Activated CD4-positive, alpha-beta T cell treated with anti-CD3 and anti-CD28 coated beads for 36 hours (primary cell): ENCODE measurements at regions not wholly inside any gene's neighbourhood (a gene's known extent, or its start where the extent isn't known, plus 50 kb on each side); places are given as distances from the start of the nearest gene placed in this dataset.

Experiments
- ATAC-seq: fragments of 200-7000 bp; cut with Tn5 transposase; one replicate; pipeline ENCODE4 v1.10.0; 2021; ENCODE audit warnings: mild to moderate bottlenecking, moderate library complexity
- CTCF ChIA-PET: fragments of 350-600 bp; sonication (Branson Sonifier 250); formaldehyde crosslinking; loops from one replicate; lab custom pipeline; 2021; ENCODE audit warnings: antibody characterized with exemption; lab: Charles Lee
- POLR2A ChIA-PET: fragments of 350-600 bp; sonication (Branson Sonifier 250); formaldehyde crosslinking; loops from one replicate; lab custom pipeline; 2021; ENCODE audit warnings: antibody characterized with exemption, inconsistent platforms; lab: Charles Lee
- DNase-seq: peaks from one replicate; pipeline ENCODE4 v3.0.0-alpha.2; 2020
- H3K27ac Mint-ChIP-seq: one replicate; pipeline ENCODE4 v1.8.0; 2021; ENCODE audit warnings: mixed read lengths
- H3K27me3 Mint-ChIP-seq: one replicate; pipeline ENCODE4 v1.8.0; 2021; ENCODE audit warnings: mixed read lengths
- H3K36me3 Mint-ChIP-seq: one replicate; pipeline ENCODE4 v1.8.0; 2021; ENCODE audit warnings: low read depth, mixed read lengths
- H3K4me1 Mint-ChIP-seq: one replicate; pipeline ENCODE4 v1.8.0; 2021; ENCODE audit warnings: mixed read lengths
- H3K4me3 Mint-ChIP-seq: one replicate; pipeline ENCODE4 v1.8.0; 2021; ENCODE audit warnings: mild to moderate bottlenecking, moderate library complexity, mixed read lengths
- H3K9me3 Mint-ChIP-seq: one replicate; pipeline ENCODE4 v1.8.0; 2021; ENCODE audit warnings: low read depth, mixed read lengths
- intact Hi-C, 2 experiments: fragments of 100-400 bp; cut with DNase I in 1 of 2; cut with micrococcal nuclease in 1 of 2; formaldehyde crosslinking; loops; one replicate each; pipeline versions ENCODE4 v1.14.2 to v1.15.1; 2022 to 2024; cut with DNase I, micrococcal nuclease

- no peak for ATAC-seq
- no peak for DNase-seq
- Mint-ChIP-seq H3K36me3 (no peaks in the 10 kb centered on the region), H3K4me3 (no peak overlapping the region), H3K27me3 (no peaks in the 10 kb centered on the region), H3K9me3 (peaks cover 3% of the 10 kb centered on the region), H3K27ac (no peak overlapping the region), H3K4me1 (no peaks in the 10 kb centered on the region)
- intact Hi-C loops: no loop called here
- ChIA-PET CTCF (no interaction called here), POLR2A (no interaction called here)
Observed at GRCh38 chr4:27835851-27836250, 975.2 kb downstream of the STIM2 start.

GRCh38 chr4:27836523-27836922, 975.9 kb downstream of the STIM2 start:
- POLR2A ChIA-PET: no interaction called here
- CTCF ChIA-PET: no interaction called here
- no peak overlapping the region for H3K4me3 Mint-ChIP-seq
- ATAC-seq: no peak
- peaks cover 9% of the 10 kb centered on the region for H3K9me3 Mint-ChIP-seq
- H3K4me1 Mint-ChIP-seq: no peaks in the 10 kb centered on the region
- intact Hi-C loops: no loop called here
- DNase-seq: no peak
- H3K27ac Mint-ChIP-seq: no peak overlapping the region
- H3K27me3 Mint-ChIP-seq: no peaks in the 10 kb centered on the region
- no peaks in the 10 kb centered on the region for H3K36me3 Mint-ChIP-seq

GRCh38 chr4:27843776-27844175, 983.1 kb downstream of the STIM2 start:
- ChIA-PET CTCF (no interaction called here), POLR2A (no interaction called here)

GRCh38 chr4:27844376-27844775, 983.7 kb downstream of the STIM2 start:
- Mint-ChIP-seq H3K36me3 (no peaks in the 10 kb centered on the region), H3K9me3 (peaks cover 11% of the 10 kb centered on the region), H3K4me3 (no peak overlapping the region), H3K27ac (no peak overlapping the region), H3K27me3 (no peaks in the 10 kb centered on the region), H3K4me1 (no peaks in the 10 kb centered on the region)
- intact Hi-C loops: no loop called here
- ChIA-PET CTCF (no interaction called here), POLR2A (no interaction called here)
- DNase-seq (no peak), ATAC-seq (no peak)

More at GRCh38 chr4:27843776-27844175, 983.1 kb downstream of the STIM2 start:
- DNase-seq (no peak), ATAC-seq (no peak)
- Mint-ChIP-seq H3K36me3 (no peaks in the 10 kb centered on the region), H3K4me1 (no peaks in the 10 kb centered on the region), H3K27me3 (no peaks in the 10 kb centered on the region), H3K9me3 (peaks cover 11% of the 10 kb centered on the region), H3K27ac (no peak overlapping the region), H3K4me3 (no peak overlapping the region)
- intact Hi-C loops: no loop called here

- no peaks in the 10 kb centered on the region for H3K36me3 Mint-ChIP-seq
- ATAC-seq: no peak
- intact Hi-C loops: no loop called here
Observed at GRCh38 chr4:27846951-27847350, 986.3 kb downstream of the STIM2 start.

GRCh38 chr4:27861381-27861787, 1000.7 kb downstream of the STIM2 start:
- Mint-ChIP-seq H3K4me3 (no peak overlapping the region), H3K9me3 (no peaks in the 10 kb centered on the region), H3K27ac (no peak overlapping the region), H3K4me1 (no peaks in the 10 kb centered on the region), H3K27me3 (no peaks in the 10 kb centered on the region), H3K36me3 (no peaks in the 10 kb centered on the region)
- ChIA-PET POLR2A (no interaction called here), CTCF (interaction anchor here (0.7 kb wide), 1 partner anchor 48 kb away, joined by 3 read pairs; no protein-coding TSS in a partner anchor)
- intact Hi-C loops: no loop called here
- DNase-seq (no peak), ATAC-seq (no peak)

More at GRCh38 chr4:27846951-27847350, 986.3 kb downstream of the STIM2 start:
- H3K4me3 Mint-ChIP-seq: no peak overlapping the region
- ChIA-PET POLR2A (no interaction called here), CTCF (no interaction called here)
- H3K9me3 Mint-ChIP-seq: peaks cover 4% of the 10 kb centered on the region
- H3K27ac Mint-ChIP-seq: no peak overlapping the region
- H3K4me1 Mint-ChIP-seq: no peaks in the 10 kb centered on the region
- no peaks in the 10 kb centered on the region for H3K27me3 Mint-ChIP-seq
- no peak for DNase-seq

GRCh38 chr4:27861802-27862201, 1001.2 kb downstream of the STIM2 start:
- H3K36me3 Mint-ChIP-seq: no peaks in the 10 kb centered on the region
- H3K9me3 Mint-ChIP-seq: peaks cover 2% of the 10 kb centered on the region
- intact Hi-C loops: no loop called here
- H3K27ac Mint-ChIP-seq: no peak overlapping the region
- H3K27me3 Mint-ChIP-seq: no peaks in the 10 kb centered on the region
- ChIA-PET CTCF (interaction anchor here (0.7 kb wide), 1 partner anchor 47 kb away, joined by 3 read pairs; no protein-coding TSS in a partner anchor), POLR2A (no interaction called here)
- ATAC-seq (no peak), DNase-seq (no peak)
- H3K4me3 Mint-ChIP-seq: no peak overlapping the region
- H3K4me1 Mint-ChIP-seq: no peaks in the 10 kb centered on the region

GRCh38 chr4:27873596-27873995, 1013.0 kb downstream of the STIM2 start:
- peaks cover 2% of the 10 kb centered on the region for H3K9me3 Mint-ChIP-seq
- POLR2A ChIA-PET: no interaction called here
- intact Hi-C loops: no loop called here
- CTCF ChIA-PET: no interaction called here
- H3K27ac Mint-ChIP-seq: no peak overlapping the region
- H3K4me1 Mint-ChIP-seq: no peaks in the 10 kb centered on the region
- DNase-seq (no peak), ATAC-seq (no peak)
- no peak overlapping the region for H3K4me3 Mint-ChIP-seq
- no peaks in the 10 kb centered on the region for H3K27me3 Mint-ChIP-seq
- no peaks in the 10 kb centered on the region for H3K36me3 Mint-ChIP-seq

- H3K36me3 Mint-ChIP-seq: no peaks in the 10 kb centered on the region
- no peaks in the 10 kb centered on the region for H3K4me1 Mint-ChIP-seq
- DNase-seq: no peak
- H3K9me3 Mint-ChIP-seq: no peaks in the 10 kb centered on the region
- POLR2A ChIA-PET: no interaction called here
- ATAC-seq: no peak
- H3K27ac Mint-ChIP-seq: no peak overlapping the region
- H3K27me3 Mint-ChIP-seq: no peaks in the 10 kb centered on the region
- CTCF ChIA-PET: no interaction called here
- H3K4me3 Mint-ChIP-seq: no peak overlapping the region
- intact Hi-C loops: no loop called here
Observed at GRCh38 chr4:27881705-27882104, 1021.1 kb downstream of the STIM2 start.

- no peak overlapping the region for H3K4me3 Mint-ChIP-seq
Observed at GRCh38 chr4:27886120-27886519, 1025.5 kb downstream of the STIM2 start.

GRCh38 chr4:27887646-27888045, 1027.0 kb downstream of the STIM2 start:
- intact Hi-C loops: no loop called here
- Mint-ChIP-seq H3K27ac (no peak overlapping the region), H3K9me3 (peaks cover 6% of the 10 kb centered on the region), H3K36me3 (no peaks in the 10 kb centered on the region), H3K4me1 (no peaks in the 10 kb centered on the region), H3K27me3 (no peaks in the 10 kb centered on the region), H3K4me3 (no peak overlapping the region)
- no peak for ATAC-seq
- no peak for DNase-seq
- ChIA-PET CTCF (no interaction called here), POLR2A (no interaction called here)

More at GRCh38 chr4:27886120-27886519, 1025.5 kb downstream of the STIM2 start:
- DNase-seq (no peak), ATAC-seq (no peak)
- Mint-ChIP-seq H3K9me3 (peaks cover 6% of the 10 kb centered on the region), H3K4me1 (no peaks in the 10 kb centered on the region), H3K27me3 (no peaks in the 10 kb centered on the region), H3K36me3 (no peaks in the 10 kb centered on the region), H3K27ac (no peak overlapping the region)
- ChIA-PET POLR2A (no interaction called here), CTCF (no interaction called here)
- intact Hi-C loops: no loop called here

GRCh38 chr4:27888505-27888904, 1027.9 kb downstream of the STIM2 start:
- POLR2A ChIA-PET: no interaction called here
- no peaks in the 10 kb centered on the region for H3K27me3 Mint-ChIP-seq
- DNase-seq (no peak), ATAC-seq (no peak)
- no peak overlapping the region for H3K27ac Mint-ChIP-seq
- no peak overlapping the region for H3K4me3 Mint-ChIP-seq
- H3K9me3 Mint-ChIP-seq: peaks cover 6% of the 10 kb centered on the region
- H3K4me1 Mint-ChIP-seq: no peaks in the 10 kb centered on the region
- CTCF ChIA-PET: no interaction called here
- no peaks in the 10 kb centered on the region for H3K36me3 Mint-ChIP-seq
- intact Hi-C loops: no loop called here

GRCh38 chr4:27894951-27895350, 1034.3 kb downstream of the STIM2 start:
- POLR2A ChIA-PET: no interaction called here
- ATAC-seq (no peak), DNase-seq (no peak)
- CTCF ChIA-PET: interaction anchor here (1.5 kb wide), 1 partner anchor 15 kb away, joined by 4 read pairs; no protein-coding TSS in a partner anchor
- Mint-ChIP-seq H3K4me3 (no peak overlapping the region), H3K27me3 (no peaks in the 10 kb centered on the region), H3K27ac (no peak overlapping the region), H3K4me1 (no peaks in the 10 kb centered on the region), H3K36me3 (no peaks in the 10 kb centered on the region), H3K9me3 (peaks cover 6% of the 10 kb centered on the region)
- intact Hi-C loops: no loop called here
